ENCODE measurements at regions not wholly inside any gene's neighbourhood (a gene's known extent, or its start where the extent isn't known, plus 50 kb on each side); places are given as distances from the start of the nearest gene placed in this dataset.

DNA sequence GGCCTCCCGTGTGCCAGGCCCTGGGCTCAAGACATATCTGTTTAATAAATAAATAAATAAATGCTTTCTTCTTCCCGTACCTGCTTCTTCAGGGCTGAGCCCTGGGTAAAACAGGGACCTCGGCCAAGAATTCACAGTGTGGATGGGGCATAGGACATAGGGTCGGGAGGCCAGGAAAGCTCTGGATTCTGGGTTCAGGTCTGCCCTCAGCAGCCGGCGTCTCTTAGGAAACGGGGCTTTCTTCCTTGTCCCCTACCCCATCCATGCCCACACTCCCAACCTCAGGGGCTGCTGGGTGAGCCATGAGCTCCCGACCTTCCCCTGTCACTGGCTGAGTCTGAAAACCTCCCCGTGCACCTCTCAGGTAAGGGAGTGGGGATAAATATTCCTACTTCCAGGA, 55.7 kb upstream of the ALX4 start:
- H3K27me3 ChIP-seq (replicated peaks; ENCODE audit: insufficient read depth, low read depth, low read length, poor library complexity): no peaks in the 10 kb centered on the region
- no TSS peak for BruUV-seq (replicated peaks)
- intact Hi-C loops (cut with micrococcal nuclease; ENCODE audit: unreplicated experiment): no loop called here
- ChIA-PET CTCF (no interaction called here), POLR2A (ENCODE audit: low non-redundant PET) (no interaction called here)
- H3K27ac ChIP-seq (ENCODE audit: low read depth, low read length, poor library complexity, severe bottlenecking): no peak overlapping the region
- no peaks in the 10 kb centered on the region for H3K36me3 ChIP-seq (ENCODE audit: insufficient read depth, low read length, poor library complexity, severe bottlenecking)
- no peaks in the 10 kb centered on the region for H3K9me3 ChIP-seq (ENCODE audit: low read depth, low read length, poor library complexity, severe bottlenecking)
- no peak for DNase-seq (ENCODE audit: low spot score)
- H3K4me3 ChIP-seq (ENCODE audit: low read depth, low read length, poor library complexity, severe bottlenecking): no peak overlapping the region
- no peak for TF ChIP-seq EZH2 (IDR thresholded peaks at IDR 0.05; ENCODE audit: borderline replicate concordance, low read depth, low read length, poor library complexity, severe bottlenecking)
- TF ChIP-seq, protein P1, sequence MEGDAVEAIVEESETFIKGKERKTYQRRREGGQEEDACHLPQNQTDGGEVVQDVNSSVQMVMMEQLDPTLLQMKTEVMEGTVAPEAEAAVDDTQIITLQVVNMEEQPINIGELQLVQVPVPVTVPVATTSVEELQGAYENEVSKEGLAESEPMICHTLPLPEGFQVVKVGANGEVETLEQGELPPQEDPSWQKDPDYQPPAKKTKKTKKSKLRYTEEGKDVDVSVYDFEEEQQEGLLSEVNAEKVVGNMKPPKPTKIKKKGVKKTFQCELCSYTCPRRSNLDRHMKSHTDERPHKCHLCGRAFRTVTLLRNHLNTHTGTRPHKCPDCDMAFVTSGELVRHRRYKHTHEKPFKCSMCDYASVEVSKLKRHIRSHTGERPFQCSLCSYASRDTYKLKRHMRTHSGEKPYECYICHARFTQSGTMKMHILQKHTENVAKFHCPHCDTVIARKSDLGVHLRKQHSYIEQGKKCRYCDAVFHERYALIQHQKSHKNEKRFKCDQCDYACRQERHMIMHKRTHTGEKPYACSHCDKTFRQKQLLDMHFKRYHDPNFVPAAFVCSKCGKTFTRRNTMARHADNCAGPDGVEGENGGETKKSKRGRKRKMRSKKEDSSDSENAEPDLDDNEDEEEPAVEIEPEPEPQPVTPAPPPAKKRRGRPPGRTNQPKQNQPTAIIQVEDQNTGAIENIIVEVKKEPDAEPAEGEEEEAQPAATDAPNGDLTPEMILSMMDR (conservative IDR thresholded peaks at IDR 0.05; ENCODE audit: low read depth, low read length): no peak
- no peaks in the 10 kb centered on the region for H3K4me1 ChIP-seq (ENCODE audit: insufficient read depth, low read length, poor library complexity, severe bottlenecking)

DNA sequence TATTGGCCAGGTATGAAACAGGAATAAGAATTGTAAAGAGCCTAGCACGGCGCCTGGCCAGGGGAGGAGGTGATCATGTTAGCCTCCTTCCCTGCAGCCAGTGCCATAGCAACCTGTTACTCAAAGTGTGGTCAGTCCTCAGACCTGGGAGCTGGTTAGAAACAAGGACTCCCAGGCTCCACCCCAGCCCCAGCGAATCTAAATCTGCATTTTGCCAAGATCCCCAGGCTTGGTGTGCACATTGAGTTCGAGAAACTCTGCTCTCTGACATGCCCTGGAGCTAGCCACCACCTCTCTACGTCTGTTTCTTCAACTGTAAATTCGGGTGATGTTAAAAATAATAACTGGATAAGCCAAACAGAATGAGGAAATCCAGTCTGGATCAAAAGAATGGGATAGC, 56.1 kb upstream of the ALX4 start:
- Histone ChIP-seq H3K27ac (ENCODE audit: low read depth, low read length, poor library complexity, severe bottlenecking) (no peak overlapping the region), H3K27me3 (replicated peaks; ENCODE audit: insufficient read depth, low read depth, low read length, poor library complexity) (no peaks in the 10 kb centered on the region), H3K4me3 (ENCODE audit: low read depth, low read length, poor library complexity, severe bottlenecking) (no peak overlapping the region), H3K9me3 (ENCODE audit: low read depth, low read length, poor library complexity, severe bottlenecking) (no peaks in the 10 kb centered on the region), H3K36me3 (ENCODE audit: insufficient read depth, low read length, poor library complexity, severe bottlenecking) (no peaks in the 10 kb centered on the region), H3K4me1 (ENCODE audit: insufficient read depth, low read length, poor library complexity, severe bottlenecking) (no peaks in the 10 kb centered on the region)
- intact Hi-C loops (cut with micrococcal nuclease; ENCODE audit: unreplicated experiment): no loop called here
- CTCF ChIA-PET: no interaction called here
- no TSS peak for BruUV-seq (replicated peaks)
- no peak for TF ChIP-seq EZH2 (IDR thresholded peaks at IDR 0.05; ENCODE audit: borderline replicate concordance, low read depth, low read length, poor library complexity, severe bottlenecking)
- TF ChIP-seq, protein P1 (conservative IDR thresholded peaks at IDR 0.05; ENCODE audit: low read depth, low read length): no peak
- POLR2A ChIA-PET (ENCODE audit: low non-redundant PET): no interaction called here
- DNase-seq (ENCODE audit: low spot score): no peak

DNA sequence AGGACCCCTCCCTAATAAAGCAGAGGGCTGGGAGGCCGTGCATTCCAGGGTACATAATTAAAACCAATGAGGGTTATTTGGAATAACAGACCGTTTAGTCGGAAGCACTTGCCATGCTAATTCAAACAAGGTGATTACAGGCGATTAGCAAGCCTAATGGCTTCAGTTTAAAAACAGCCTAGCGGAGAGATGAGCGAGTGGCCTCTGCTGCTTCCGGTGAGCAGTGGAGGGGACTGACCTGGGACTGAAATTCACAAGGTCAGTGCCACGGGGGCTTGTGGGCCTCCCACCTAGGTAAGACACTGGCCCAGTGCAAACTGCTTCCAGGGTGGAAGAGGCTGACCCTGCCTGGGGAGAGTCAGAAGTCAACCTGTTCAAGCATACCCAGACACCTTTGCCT, 56.8 kb upstream of the ALX4 start:
- no TSS peak for BruUV-seq (replicated peaks)
- ChIA-PET POLR2A (ENCODE audit: low non-redundant PET) (no interaction called here), CTCF (no interaction called here)
- Histone ChIP-seq H3K4me3 (ENCODE audit: low read depth, low read length, poor library complexity, severe bottlenecking) (no peak overlapping the region), H3K4me1 (ENCODE audit: insufficient read depth, low read length, poor library complexity, severe bottlenecking) (no peaks in the 10 kb centered on the region), H3K27ac (ENCODE audit: low read depth, low read length, poor library complexity, severe bottlenecking) (no peak overlapping the region), H3K36me3 (ENCODE audit: insufficient read depth, low read length, poor library complexity, severe bottlenecking) (no peaks in the 10 kb centered on the region), H3K27me3 (replicated peaks; ENCODE audit: insufficient read depth, low read depth, low read length, poor library complexity) (no peaks in the 10 kb centered on the region), H3K9me3 (ENCODE audit: low read depth, low read length, poor library complexity, severe bottlenecking) (no peaks in the 10 kb centered on the region)
- TF ChIP-seq EZH2 (IDR thresholded peaks at IDR 0.05; ENCODE audit: borderline replicate concordance, low read depth, low read length, poor library complexity, severe bottlenecking): no peak
- TF ChIP-seq, protein P1 (conservative IDR thresholded peaks at IDR 0.05; ENCODE audit: low read depth, low read length): no peak
- intact Hi-C loops (cut with micrococcal nuclease; ENCODE audit: unreplicated experiment): no loop called here
- DNase-seq (ENCODE audit: low spot score): no peak
